ENCODE measurements at regions not wholly inside any gene's neighbourhood (a gene's known extent, or its start where the extent isn't known, plus 50 kb on each side); places are given as distances from the start of the nearest gene placed in this dataset.

DNA sequence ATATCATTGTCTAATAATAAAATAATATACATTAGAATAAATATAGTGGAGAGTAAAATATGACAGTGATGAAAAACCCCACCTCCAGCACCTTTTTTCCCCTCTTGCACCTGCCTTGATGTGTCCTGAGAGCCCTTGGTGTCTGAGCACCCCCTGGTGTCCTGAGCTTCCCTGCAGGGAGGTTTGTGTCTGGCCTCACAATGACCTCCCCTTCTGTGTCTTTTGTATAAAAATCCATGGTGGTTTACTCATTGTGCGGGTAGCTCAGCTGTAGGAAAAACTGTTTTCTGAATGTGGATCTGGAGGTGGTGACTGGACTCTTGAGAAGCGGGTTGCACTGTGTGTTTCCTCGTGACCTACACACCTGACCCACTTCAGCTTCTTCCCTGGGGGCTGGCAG is 636.9 kb downstream of the TMEM121 start:
- TF ChIP-seq, protein P1, sequence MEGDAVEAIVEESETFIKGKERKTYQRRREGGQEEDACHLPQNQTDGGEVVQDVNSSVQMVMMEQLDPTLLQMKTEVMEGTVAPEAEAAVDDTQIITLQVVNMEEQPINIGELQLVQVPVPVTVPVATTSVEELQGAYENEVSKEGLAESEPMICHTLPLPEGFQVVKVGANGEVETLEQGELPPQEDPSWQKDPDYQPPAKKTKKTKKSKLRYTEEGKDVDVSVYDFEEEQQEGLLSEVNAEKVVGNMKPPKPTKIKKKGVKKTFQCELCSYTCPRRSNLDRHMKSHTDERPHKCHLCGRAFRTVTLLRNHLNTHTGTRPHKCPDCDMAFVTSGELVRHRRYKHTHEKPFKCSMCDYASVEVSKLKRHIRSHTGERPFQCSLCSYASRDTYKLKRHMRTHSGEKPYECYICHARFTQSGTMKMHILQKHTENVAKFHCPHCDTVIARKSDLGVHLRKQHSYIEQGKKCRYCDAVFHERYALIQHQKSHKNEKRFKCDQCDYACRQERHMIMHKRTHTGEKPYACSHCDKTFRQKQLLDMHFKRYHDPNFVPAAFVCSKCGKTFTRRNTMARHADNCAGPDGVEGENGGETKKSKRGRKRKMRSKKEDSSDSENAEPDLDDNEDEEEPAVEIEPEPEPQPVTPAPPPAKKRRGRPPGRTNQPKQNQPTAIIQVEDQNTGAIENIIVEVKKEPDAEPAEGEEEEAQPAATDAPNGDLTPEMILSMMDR (conservative IDR thresholded peaks at IDR 0.05; ENCODE audit: low read depth, low read length): no peak
- TF ChIP-seq EZH2phosphoT487 (IDR thresholded peaks at IDR 0.05; ENCODE audit: borderline replicate concordance, low read length) (no peak), EZH2 (IDR thresholded peaks at IDR 0.05; ENCODE audit: low read length, unreplicated experiment) (no peak)
